Kidney epithelial cell (primary cell): ENCODE measurements at regions not wholly inside any gene's neighbourhood (a gene's known extent, or its start where the extent isn't known, plus 50 kb on each side); places are given as distances from the start of the nearest gene placed in this dataset.

Source experiments
- DNase-seq: peaks from one replicate; pipeline ENCODE4 v3.0.0-alpha.2; 2010; ENCODE audit warnings: low read depth
- H3K27me3 ChIP-seq: 2 replicates; pipeline ENCODE4 v1.6.0; 2011; ENCODE audit warnings: low read length; ENCODE audit not compliant: control insufficient read depth, insufficient read depth
- H3K36me3 ChIP-seq: 2 replicates; pipeline ENCODE4 v1.5.1; 2011; ENCODE audit warnings: low read length; ENCODE audit not compliant: control insufficient read depth, insufficient read depth
- H3K4me3 ChIP-seq: 2 replicates; pipeline ENCODE4 v1.5.1; 2011; ENCODE audit warnings: low read depth, mild to moderate bottlenecking, control low read depth, low read length
- TF ChIP-seq, protein P1 (sequence below): IDR thresholded peaks from 2 replicates; pipeline ENCODE4 v1.5.1; 2011; ENCODE audit warnings: mild to moderate bottlenecking, moderate library complexity, low read length, control low read depth, inconsistent platforms; ENCODE audit not compliant: insufficient read depth, poor library complexity, severe bottlenecking

DNA sequence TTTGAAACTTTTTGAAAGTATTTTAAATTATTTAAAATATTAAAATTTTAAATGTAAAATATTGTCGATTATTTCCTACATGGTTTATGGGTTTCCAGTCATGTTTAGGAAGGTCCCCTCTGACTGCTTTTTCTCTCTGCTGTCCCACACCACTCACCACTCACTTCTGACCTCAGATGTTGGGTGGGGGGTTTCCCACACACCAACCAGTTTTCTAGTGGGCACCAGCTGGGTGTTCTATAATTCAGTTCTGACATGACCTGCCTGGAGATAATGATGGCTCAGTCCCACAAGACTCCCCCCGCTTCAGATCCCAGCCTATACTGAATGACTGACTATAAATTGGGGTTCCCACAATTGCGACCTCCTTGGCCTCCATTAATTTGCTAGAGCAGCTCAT is 310.4 kb downstream of the GADD45G start:
- TF ChIP-seq, protein P1, sequence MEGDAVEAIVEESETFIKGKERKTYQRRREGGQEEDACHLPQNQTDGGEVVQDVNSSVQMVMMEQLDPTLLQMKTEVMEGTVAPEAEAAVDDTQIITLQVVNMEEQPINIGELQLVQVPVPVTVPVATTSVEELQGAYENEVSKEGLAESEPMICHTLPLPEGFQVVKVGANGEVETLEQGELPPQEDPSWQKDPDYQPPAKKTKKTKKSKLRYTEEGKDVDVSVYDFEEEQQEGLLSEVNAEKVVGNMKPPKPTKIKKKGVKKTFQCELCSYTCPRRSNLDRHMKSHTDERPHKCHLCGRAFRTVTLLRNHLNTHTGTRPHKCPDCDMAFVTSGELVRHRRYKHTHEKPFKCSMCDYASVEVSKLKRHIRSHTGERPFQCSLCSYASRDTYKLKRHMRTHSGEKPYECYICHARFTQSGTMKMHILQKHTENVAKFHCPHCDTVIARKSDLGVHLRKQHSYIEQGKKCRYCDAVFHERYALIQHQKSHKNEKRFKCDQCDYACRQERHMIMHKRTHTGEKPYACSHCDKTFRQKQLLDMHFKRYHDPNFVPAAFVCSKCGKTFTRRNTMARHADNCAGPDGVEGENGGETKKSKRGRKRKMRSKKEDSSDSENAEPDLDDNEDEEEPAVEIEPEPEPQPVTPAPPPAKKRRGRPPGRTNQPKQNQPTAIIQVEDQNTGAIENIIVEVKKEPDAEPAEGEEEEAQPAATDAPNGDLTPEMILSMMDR = no peak
- H3K36me3 ChIP-seq = no peaks in the 10 kb centered on the region
- no peak for DNase-seq
- peaks cover 3% of the 10 kb centered on the region for H3K27me3 ChIP-seq
- no peak overlapping the region for H3K4me3 ChIP-seq

DNA sequence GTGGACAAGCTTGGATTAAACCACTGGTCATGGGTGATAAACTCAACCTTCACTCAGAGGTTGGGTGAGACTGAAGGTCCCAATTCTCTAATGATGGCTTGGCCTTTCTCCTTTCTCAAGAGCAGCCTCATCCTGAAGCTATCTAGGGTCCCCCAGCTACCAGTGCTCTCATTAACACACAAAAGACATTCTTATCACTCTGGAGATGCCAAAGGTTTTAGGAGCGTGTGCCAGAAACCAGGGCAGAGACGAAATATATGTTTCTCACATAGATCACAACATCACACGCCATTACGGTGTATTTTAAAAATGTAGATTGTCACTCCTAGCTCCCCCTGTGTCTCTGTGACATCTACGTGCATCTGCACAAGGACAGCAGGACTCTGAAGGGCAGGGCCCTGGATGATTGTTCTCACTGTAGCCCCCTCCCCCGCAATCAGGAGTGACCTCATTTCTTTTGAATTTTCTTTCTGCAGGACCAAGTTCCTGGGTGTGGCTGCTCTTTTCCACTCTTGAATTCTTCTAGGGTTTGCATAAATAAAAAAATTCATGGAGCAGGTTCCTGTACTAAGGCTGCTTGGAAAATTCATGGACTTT is 311.3 kb downstream of the GADD45G start:
- peaks cover 8% of the 10 kb centered on the region for H3K27me3 ChIP-seq
- DNase-seq = no peak
- H3K36me3 ChIP-seq = no peaks in the 10 kb centered on the region
- H3K4me3 ChIP-seq = no peak overlapping the region
- TF ChIP-seq, protein P1 = no peak

DNA sequence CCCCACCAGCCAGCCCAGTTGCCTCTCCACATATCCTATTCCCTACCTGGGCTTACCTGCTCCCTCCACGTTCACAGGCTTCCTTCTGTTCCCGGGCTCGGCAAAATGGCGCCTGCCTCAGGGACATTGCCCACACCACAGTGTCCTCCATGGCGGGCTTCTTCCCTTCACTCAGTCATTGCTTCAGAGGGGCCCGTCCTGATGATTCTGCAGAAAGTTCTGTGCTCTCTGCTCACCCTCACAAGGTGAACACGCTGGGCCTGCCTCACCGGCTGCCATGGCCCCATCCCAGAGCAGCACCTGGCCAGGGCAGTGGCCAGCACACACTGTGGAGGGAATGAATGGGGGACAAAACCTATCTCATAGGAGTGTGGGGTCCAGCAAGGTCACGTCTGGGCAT is 313.0 kb downstream of the GADD45G start:
- no peak for DNase-seq
- H3K36me3 ChIP-seq = no peaks in the 10 kb centered on the region
- TF ChIP-seq, protein P1 = no peak
- no peak overlapping the region for H3K4me3 ChIP-seq
- H3K27me3 ChIP-seq = peaks cover 7% of the 10 kb centered on the region

DNA sequence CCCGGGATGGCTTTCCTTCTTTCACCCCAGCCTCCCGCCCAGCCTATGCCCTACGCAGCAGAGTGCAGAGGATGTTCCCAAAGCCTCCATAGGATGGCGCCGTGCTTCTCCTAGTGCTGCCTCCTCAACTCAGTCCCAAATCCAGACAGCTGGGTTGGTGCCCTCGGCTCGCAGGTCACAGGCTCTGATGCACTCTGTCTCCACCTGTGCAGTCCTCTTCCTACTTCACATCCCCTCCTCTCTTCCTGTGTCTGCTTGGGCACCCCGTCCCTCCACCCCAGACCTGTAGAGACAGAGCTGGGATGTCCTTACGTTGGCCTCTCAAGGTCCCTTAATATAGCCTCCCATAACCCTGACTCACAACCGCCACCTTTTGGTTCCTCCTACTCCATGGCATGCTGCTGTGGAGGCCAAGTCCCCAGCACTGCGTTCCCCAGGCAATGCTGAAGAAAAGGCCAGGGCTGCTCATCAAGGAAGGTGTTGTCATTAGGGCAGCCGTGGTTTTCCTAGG is 314.4 kb downstream of the GADD45G start:
- no peak for DNase-seq

DNA sequence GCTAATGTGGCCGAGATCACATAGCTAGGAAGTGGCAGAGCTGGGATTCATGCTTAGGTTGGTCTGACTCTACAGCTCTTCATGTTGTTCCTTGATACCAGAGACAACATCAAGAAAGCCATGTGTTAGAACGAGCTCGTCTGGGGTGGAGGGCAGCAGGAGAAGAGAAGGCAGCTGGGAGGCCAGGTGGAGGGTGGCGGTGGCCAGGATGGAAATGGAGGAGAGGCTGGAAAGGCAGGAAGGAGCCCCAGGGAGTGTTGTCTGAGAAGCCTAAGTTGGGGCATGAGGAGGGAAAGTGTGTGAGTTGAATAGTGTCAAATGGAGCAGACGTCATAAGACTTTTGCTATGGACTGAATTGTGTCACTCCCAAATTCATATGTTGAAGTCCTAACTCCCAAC is 315.3 kb downstream of the GADD45G start:
- H3K4me3 ChIP-seq = no peak overlapping the region
- no peak for DNase-seq
- TF ChIP-seq, protein P1 = no peak

More for the DNA sequence above, 314.4 kb downstream of the GADD45G start:
- Histone ChIP-seq H3K27me3 (peaks cover 7% of the 10 kb centered on the region), H3K36me3 (no peaks in the 10 kb centered on the region), H3K4me3 (no peak overlapping the region)
- TF ChIP-seq, protein P1 = no peak

DNA sequence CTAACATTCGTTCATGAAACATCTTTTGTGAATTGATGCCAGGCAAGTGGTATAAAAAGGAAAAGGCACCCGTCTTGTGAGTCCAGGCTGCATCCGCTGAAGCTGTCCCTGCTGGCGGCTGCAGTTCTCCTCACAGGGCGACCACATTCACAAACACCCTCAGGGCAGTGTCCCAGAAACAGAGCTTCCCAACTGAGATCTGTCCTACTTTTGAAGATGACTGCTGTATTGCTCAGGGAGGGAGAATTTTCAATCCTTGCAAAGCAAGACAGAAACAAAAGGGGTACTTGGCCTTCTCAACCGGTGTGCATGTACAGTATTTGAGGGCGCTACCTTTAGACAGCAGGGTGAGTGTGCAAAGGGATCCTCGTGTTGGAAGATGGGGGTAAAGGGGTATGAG is 316.1 kb downstream of the GADD45G start:
- peaks cover 10% of the 10 kb centered on the region for H3K27me3 ChIP-seq
- DNase-seq = no peak
- no peaks in the 10 kb centered on the region for H3K36me3 ChIP-seq
- no peak overlapping the region for H3K4me3 ChIP-seq
- TF ChIP-seq, protein P1 = no peak

More for the DNA sequence above, 315.3 kb downstream of the GADD45G start:
- Histone ChIP-seq H3K36me3 (no peaks in the 10 kb centered on the region), H3K27me3 (peaks cover 7% of the 10 kb centered on the region)
